DMS153 treated with DMSO at 0.1 percent for 48 hours (cell line): ENCODE measurements at regions not wholly inside any gene's neighbourhood (a gene's known extent, or its start where the extent isn't known, plus 50 kb on each side); places are given as distances from the start of the nearest gene placed in this dataset.

Source experiments
- DNase-seq: peaks from one replicate; lab custom pipeline; 2025; ENCODE audit not compliant: unreplicated experiment; lab: John Stamatoyannopoulos, UW

DNA sequence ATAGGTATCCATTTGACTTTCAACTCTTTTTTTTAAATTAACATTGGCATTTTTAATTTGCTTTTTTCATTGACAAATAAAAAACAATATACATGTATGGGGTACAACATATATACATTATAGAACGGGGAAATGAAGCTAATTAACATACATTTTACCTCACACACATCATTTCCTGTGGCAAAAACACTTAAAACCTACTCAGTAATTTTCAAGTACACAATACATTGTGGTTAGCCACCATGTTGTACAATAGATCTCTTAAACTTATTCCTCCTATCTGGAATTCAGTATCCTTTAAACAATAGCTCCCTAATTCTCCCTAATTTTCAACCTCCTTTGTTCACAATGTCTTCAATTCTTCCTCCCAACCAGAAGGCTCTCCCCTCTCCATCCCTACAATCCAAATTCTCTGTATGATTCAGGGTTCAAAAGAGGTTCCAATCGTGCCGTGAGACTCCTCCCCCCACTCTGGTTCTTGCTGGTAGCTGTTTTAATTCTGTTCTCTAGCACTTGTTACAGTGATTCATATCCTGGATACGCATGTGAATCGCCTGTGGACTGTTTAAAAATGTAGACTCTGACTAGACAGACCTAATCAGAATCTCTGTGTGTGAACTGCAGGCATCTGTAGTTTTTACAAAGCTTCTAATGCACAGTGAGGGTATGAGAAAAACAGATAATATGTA is 87.6 kb upstream of the DUSP10 start:
- no peak for DNase-seq

DNA sequence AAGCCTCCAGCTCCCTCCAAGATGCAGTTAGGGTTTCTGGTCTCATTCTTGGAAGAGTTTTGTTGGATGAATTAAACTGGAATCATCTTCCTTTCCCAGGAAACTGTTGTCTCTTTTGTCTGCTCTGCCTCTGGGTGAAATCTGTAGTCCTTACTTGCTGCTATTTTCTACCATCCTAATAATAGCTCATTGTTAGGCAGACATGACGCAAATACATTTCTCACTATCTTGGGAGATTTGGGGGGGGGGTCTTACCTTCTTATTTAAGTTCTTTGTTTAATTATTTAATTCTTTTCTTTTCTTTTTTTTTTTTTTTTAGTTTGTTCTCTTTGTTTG is 85.4 kb upstream of the DUSP10 start:
- no peak for DNase-seq

DNA sequence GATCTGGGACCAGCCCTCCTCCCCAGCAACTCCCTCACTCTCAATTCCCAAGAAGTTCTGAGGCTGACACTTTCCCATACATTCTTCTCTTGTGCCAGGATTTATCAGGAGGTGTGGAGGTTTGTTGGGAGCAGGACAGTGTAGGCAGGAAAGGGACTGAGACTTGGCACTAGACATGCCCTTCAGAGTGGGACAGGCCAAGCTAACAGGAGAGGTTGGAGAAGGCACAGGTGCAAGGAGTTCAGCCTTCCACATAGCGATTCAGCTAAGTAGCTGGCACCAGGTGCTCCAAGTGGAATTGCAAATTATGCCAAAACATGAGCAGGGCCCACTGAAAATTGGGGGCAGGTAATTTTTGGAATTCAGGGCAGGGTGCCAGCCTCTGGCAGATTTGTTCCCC is 83.0 kb upstream of the DUSP10 start:
- DNase-seq, result no peak

DNA sequence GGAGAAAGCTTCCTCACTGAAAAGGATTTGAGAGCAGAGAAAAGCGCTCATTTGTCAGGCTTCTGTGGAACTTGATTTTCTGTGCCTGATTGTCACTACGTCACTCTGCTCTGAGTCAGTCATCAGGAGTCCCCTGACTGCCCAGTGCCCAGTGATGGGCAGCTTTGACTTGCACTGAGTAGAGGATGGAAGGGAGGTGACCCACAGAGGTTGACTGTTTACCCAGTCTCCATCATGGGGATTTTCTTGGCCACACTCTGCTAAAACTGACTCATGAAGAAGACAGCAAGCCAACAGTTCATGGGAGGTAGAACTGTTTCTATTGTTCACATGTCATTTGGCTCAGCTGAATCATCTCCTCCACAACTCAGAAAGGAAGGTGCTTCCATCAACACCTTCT is 82.1 kb upstream of the DUSP10 start:
- no peak for DNase-seq

DNA sequence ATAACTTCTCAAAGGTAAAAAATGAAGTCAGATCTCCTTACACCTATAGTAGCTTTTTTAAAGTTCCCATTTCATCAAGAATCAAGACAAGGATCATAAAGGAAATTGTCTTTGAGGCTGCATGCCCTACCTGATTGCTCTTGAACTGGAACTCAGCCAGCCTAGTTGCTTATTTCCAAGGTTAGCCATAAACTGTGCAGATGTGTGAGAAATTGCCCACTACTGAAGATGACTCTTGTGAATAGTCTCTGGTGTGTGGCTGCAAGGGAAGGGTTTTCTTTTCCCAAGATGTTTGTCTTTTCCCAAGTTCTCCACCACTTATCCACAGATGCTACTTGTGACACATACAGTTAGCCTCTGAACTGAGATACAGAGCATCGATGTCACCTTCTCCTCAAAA is 81.7 kb upstream of the DUSP10 start:
- DNase-seq, result no peak

DNA sequence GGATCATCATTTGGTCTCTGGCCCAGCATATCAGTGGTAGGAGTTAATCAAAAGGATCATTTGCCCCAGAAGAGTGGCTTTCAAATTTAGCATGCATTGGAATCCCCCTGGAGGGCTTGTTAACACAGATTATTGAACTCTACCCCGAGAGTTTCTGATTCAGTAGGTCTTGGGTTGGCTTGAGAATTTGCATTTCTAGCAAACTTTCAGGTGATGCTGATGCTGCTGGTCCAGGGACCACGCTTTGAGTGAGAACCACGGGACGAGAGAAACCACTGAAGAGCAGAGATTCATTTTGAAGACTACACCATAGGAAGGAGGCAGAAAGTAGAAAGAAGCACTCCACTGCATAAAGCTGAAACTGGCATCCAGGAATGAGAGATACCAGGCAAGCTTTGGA is 81.3 kb upstream of the DUSP10 start:
- DNase-seq, result no peak

DNA sequence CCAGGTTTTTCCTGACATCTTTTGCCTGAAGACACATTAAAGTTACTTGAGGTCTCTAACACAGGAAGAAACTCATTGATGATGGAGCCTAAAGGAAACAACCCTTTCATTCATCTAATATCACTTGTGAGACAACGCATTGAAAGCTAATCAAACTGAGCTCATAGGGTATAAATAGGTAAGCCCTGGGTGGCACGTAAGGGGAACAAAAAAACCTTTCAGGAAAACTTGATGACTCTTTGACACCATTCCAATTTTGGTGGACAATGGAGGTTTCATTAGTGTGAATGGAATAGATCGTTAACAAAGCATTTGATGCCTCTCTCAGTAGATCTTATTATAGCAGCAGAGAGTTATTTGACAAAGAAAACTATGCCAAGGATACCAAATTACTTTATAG is 80.7 kb upstream of the DUSP10 start:
- no peak for DNase-seq

DNA sequence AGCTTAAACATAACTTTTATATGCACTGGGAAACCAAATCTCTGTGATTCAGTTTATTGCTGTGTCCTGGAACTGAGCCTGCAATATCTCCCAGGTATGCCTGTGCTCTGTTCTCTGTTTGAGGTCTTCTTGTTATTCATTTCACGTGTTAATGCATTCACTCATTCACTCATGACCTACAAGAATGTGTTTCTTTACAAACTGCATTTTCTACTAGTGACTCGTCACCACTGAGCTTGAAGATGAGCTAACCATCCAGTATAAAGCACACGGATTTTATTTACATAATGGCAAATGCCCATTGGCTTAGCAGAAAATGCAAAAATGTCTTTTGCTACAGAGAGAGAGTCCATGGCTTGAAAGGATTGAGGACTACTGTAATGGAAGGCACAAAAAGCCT is 75.0 kb upstream of the DUSP10 start:
- no peak for DNase-seq

DNA sequence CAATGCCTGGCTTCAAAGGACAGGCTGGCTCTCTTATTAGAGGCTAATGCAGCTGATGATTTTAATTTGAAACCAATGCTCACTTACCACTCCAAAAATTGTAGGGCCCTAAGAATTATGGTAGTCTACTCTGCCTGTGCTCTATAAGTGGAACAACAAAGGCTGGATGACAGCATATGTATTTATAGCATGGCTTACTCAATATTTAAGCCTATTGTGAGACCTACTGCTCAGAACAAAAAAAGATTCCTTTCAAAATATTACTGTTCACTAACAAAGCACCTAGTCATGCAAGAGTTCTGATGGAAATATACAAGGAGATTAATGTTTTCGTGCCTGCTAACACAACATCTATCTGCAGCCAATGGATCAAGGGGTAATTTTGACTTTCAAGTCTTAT is 73.8 kb upstream of the DUSP10 start:
- no peak for DNase-seq

DNA sequence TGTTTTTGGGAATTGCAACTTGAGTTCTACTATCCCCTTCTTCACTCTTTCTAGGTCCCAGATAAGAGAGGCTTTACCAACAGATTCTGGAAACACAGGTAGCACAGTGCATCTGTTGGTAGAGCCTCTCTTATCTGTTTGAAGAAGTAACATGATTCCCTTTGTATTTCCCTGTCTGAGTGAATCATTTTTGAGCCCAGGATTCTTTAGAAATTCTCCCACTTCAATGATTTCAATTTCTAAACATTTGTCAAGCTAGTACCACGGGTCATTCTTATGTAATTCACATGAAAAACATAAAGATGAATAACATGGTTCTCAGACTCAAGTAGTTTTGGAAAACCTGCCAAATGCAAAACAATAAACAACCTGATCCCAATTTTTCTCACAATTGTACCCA is 72.0 kb upstream of the DUSP10 start:
- DNase-seq, result no peak

DNA sequence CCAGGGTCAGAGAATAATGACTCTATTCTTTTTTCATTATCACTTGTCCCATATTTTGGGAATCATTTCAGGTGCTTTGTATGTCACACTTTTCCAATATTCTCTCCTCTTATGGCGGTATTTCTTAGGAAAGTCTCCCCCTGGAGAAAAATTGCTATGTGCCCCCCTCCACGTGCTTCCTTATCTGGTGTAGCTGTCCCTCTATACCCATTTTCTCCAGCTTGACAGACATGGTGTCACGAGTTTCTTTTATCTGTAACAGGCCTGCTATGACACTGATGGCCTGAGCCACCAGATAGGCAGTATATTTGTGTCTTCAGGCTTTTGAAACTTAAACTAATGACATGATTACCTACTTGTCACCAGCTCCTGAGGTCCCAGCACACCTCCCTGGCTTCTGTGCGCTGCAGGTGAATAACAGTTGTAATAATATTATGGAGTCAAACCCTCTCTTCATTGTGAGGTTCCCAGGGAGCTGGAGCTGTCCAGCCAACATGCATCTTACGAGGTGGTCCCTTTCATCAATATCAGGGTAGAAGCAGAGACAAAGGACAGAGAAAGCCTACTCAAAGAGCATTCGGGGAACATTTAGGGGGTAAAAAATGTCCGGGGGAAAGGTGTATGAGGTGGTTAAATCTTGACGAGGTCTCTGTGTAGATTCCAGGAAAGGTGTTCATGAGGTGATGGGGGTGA is 71.2 kb upstream of the DUSP10 start:
- no peak for DNase-seq

DNA sequence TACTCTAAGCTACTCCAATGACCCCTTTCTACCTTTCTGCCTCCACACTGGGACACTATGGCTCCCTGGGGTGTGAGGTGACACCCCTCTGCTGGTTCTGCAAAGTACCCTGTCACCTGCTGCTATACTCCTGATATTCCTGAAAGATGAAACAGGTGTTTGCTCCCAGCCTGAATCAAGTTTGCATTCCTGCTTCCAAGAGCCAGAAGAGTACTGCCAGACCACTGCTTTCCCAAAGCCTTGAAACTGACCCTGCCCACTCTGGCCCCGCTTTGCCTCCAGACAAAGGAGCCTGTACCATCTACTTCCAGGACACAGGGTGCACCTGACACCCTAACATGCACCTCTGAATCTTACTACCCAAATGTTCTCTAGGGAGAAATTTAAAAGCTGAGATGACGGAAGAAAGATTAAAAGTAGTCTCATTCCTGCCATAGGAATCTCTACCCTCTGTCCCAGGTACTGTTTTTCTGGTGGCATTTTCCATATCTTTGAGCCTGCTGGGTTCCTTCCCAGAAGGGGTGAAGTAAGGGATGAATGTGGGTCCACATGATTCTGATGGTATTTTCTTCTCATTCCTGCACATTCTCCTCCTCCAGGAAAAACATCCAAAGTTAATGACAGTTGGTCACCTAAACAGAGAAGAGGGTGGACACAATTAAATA is 70.3 kb upstream of the DUSP10 start:
- no peak for DNase-seq

DNA sequence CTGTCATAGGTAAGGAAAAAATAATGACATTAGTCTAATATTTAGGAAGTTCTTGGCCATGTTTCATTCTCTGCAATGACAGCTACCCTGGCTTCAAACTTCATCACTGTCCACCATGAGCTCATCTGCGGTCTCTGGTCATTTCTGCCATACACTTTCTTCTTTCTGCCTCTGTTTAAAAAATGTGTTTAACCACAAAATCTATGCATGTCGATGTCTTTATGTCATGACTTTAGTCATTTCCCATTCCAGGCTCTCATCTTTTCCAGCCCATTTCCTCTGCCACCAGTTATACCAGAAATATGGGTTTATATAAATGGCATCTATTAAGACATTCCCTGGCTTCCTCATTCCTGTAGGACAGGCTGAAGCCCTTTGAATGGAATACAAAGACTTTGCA is 68.5 kb upstream of the DUSP10 start:
- DNase-seq, result no peak

DNA sequence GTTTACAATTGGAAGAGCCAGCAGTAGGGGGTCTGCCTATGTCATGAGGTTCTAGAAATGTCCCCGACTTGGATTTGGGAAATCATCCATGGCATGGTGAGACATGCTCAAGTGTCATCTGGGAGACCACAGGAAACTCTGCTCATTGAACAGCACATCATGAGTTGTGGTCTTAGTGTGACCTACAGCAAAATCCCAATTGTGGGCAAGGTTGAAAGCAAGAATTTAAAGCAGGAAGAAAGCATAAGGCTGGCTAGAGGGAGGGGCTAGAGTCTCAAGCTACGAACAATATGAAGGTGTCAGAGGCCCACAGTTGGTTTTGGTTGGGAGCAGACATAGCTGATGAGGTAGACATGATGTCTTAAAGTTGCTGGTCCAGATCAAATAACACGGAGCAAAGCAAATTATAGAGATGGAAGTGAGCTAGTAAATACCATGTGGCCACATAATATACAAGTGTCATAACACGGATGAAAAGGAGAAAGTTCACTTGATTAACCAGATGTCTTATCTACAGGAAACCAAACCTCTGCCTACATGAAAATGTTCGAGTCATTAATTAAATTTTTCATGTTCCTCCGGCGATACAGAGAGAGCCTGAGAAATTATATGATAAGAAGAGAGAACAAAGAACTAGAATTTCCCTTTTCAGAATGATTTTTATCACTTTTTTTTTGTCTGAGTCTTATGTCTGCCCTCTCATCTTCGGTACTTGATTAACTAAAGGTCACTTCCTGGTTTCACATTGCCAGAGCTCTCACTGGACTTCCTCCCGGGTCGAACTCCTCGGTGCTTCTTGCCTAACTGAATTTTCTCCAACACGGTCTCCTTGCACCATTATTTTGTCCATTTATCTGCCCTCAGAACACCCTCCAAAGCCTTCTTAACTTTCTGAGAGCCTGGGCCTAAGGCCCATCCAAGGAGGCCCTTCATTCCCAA is 67.5 kb upstream of the DUSP10 start:
- DNase-seq, result no peak

DNA sequence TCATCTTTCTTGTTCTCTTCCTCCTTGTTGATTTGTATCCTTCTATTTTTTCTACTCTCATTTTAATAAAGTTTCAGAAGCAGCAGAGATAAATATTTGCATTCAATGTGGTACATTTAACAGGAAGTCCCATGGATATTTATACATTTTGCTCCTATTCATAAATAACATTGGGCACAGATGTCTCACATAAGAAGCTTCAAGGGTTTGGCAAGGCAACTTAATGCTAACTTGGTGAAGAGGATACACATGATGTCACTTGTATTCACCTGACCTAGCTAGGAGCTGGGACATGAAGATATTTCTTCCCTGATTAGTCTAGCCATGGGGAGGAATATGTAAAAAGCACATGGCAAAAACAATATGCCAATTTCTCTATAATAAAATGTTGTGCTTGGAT is 65.1 kb upstream of the DUSP10 start:
- DNase-seq, result no peak

DNA sequence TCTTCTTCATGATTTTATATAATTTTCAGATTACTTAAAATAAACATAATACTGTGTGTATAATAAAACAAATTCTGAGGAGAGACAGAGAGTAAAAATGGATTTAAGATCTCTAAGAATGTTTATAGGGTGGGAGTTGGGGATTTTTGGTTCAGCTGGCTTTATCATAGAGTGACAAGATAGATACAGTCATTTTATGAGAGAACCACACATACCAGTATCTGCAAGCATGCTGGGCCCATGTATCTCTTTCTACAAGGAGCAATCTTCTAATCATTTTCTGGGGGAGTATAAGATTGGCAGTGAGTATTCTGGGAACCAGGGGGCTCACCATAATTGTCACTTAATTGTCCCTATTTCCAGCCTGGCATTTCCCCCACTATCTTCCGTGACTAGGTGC is 64.3 kb upstream of the DUSP10 start:
- DNase-seq, result no peak

DNA sequence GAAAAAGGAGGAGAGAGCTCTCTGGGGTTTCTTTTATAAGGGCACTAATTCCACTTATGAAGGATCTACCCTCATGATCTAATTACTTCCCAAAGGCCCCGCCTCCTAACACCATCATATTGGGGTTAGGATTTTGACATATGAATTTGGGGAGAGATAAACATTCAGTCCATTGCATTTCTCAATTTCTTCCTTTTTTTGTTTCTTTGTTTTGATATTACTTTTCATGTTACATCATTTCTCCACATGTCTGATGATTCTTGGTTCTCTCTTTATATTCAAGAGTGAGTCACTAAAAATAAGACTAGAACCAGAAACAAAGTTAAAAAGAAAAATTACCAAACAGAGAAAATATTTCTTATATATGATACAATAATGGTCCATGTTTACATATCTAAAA is 63.2 kb upstream of the DUSP10 start:
- no peak for DNase-seq

DNA sequence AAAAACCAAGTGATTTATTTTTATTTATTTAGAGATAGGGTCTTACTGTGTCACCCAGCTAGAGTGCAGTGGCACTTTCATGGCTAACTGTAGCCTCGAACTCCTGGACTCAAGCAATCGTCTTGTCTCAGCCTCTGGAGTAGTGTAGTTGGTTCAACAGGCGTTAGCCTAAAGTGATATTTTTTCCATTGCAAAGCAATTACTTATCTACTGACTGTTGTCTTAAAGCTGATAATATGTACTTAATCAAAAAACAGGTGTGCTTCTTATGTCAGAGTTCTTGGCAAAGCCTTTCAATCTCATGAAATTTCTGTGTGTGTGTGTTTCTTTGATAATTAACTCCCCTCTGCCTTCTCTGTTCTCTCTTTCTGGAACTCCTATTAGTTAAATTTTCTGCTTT is 62.4 kb upstream of the DUSP10 start:
- DNase-seq, result no peak

DNA sequence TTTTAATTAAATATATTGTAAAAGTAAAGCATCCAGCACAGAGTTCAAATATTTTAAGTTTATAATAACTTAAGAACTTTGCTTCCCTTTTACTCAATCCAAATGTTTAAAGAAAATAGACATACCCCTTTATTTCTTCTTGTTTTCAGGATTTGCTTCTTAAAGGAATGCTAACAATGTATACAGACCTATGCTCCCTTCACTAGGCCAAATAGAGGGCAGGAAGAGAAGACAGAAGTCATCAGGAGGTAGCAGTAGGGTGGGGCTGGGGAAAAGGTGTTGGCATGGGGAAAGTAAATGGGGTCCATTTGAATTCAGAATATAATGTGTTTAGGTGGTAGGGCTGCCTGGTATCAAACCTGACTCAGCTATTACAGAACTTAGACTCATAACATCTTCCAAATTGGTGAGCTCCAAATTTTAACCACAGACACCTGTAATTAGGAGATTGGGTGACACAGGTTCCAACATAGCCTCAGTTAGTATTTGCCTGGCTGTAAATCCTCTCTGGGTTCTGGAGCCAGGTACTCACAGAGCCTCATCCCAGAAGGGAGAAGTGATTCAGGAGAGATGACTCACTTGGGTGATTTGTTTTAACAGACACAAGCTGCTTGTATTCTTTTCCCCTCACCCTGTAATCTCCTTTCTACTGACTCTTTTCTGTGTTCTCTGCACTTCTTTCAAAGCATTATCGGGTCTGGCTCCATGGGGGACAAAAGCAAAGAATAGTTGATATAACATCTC is 60.1 kb upstream of the DUSP10 start:
- DNase-seq, result no peak

DNA sequence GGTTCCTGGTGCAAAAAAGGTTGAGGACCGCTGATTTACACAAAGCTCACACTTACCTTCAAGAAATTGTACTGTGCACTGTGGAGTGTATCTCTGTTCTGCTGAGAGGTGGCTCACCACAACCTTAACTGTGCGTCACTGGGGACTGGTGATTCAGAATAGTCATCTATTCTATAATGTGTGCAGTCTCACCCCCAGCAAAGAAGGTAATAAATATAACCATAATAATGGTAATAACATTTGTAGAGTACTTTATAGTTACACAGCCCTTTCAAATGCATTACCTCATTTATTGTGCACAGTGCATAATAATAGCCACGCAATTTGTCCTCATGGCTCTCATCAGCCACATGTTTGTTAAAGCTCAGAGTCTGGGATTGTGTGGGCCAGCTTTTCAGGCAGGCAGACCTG is 59.4 kb upstream of the DUSP10 start:
- DNase-seq, result no peak

DNA sequence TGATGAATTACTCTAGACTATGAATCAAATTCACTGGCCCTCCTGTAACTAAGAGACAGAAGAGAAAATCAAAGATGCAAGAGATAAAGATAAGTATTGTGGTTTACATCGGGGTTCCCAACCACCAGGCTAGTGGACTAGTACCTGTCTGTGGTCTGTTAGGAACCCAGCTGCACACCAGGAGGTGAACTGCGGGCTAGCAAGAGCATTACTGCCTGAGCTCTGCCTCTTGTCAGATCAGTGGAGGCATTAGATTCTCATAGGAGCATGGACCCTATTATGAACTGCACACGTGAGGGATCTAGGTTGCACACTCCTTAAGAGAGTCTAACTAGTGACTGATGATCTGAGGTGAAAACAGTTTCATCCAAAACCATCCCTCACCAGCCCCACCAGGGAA is 58.9 kb upstream of the DUSP10 start:
- DNase-seq, result no peak
